ENCODE measurements at regions not wholly inside any gene's neighbourhood (a gene's known extent, or its start where the extent isn't known, plus 50 kb on each side); places are given as distances from the start of the nearest gene placed in this dataset.

DNA sequence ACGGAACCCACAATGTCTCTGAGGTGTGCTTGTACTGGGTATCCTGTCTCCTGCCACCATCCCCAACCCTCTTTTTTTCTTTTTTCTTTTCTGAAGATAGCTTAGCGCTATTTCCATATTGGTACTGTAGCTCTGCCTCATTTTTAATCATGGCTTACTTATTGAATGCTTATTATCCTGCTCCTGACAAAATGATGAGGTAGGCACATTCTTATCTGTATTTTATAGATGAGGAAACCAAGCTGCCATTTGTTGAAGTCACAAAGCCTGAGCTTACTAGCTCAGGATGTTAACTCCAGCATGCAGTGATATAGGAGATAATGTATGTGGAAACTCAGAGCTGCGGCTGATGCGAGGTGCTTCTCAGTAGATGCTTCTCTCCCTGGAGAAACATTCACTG lies 61.4 kb upstream of the GPR6 start:
- TF ChIP-seq EZH2phosphoT487 (IDR thresholded peaks at IDR 0.05; ENCODE audit: insufficient read depth, low read depth) (no peak), EZH2 (IDR thresholded peaks at IDR 0.05; ENCODE audit: insufficient read depth, poor library complexity, severe bottlenecking) (no peak)

Data from GM23248 (cell line).